SK-N-SH (cell line): ENCODE measurements at regions not wholly inside any gene's neighbourhood (a gene's known extent, or its start where the extent isn't known, plus 50 kb on each side); places are given as distances from the start of the nearest gene placed in this dataset.

ENCODE experiments used
- CTCF ChIA-PET: fragments of 300-600, 350-600 bp; formaldehyde crosslinking; extraction: SDS; loops from one replicate; lab custom pipeline; 2021; lab: Yijun Ruan, JAX
- POLR2A ChIA-PET: fragments of 350-600 bp; sonication (Branson Sonifier 250); formaldehyde crosslinking; extraction: SDS; loops from one replicate; lab custom pipeline; 2020; ENCODE audit warnings: antibody characterized with exemption, inconsistent platforms; lab: Yijun Ruan, JAX
- DNase-seq: peaks from one replicate; pipeline ENCODE4 v3.0.0; 2012
- H2AFZ ChIP-seq: fragments of 200-600 bp; sonication (generic); 2 replicates; pipeline ENCODE4 v1.8.1; 2016; ENCODE audit warnings: antibody characterized with exemption, mild to moderate bottlenecking, low read depth
- H3F3A ChIP-seq: fragments of 200-600 bp; sonication (generic); replicated peaks from 2 replicates; pipeline ENCODE3; 2016; ENCODE audit warnings: antibody characterized with exemption, mild to moderate bottlenecking; ENCODE audit not compliant: insufficient read depth
- H3K27ac ChIP-seq, 2 experiments: fragments of 200-500 bp in 1 of 2; fragments of 200-600 bp in 1 of 2; sonication (Bioruptor generic) in 1 of 2; sonication (generic), shearing (Covaris generic) in 1 of 2; 2 replicates each; pipeline versions ENCODE4 v1.5.1 to v1.6.1; 2014 to 2016; ENCODE audit warnings: low read depth in 2 of 2, inconsistent platforms in 1 of 2, low read length in 1 of 2, mild to moderate bottlenecking in 1 of 2, mixed read lengths in 1 of 2
- H3K27me3 ChIP-seq: fragments of 200-600 bp; sonication (generic), shearing (Covaris generic); 2 replicates; pipeline ENCODE4 v1.6.1; 2016; ENCODE audit warnings: mixed run types; ENCODE audit not compliant: insufficient read depth
- H3K36me3 ChIP-seq, 2 experiments: fragments of 200-500 bp in 1 of 2; fragments of 200-600 bp in 1 of 2; sonication (Bioruptor generic) in 1 of 2; sonication (generic) in 1 of 2; replicated peaks in 1 of 2; 2 replicates each; pipeline versions ENCODE3 to v1.5.1; 2014 to 2016; ENCODE audit warnings: low read length in 1 of 2, mild to moderate bottlenecking in 1 of 2; ENCODE audit not compliant: insufficient read depth in 2 of 2, control insufficient read depth in 1 of 2
- H3K4me1 ChIP-seq, 2 experiments: fragments of 200-500 bp in 1 of 2; fragments of 200-600 bp in 1 of 2; sonication (Bioruptor generic) in 1 of 2; sonication (generic), shearing (Covaris generic) in 1 of 2; 2 replicates each; pipeline versions ENCODE4 v1.5.1 to v1.6.1; 2014 to 2016; ENCODE audit warnings: low read depth in 1 of 2, low read length in 1 of 2, mixed run types in 1 of 2; ENCODE audit not compliant: insufficient read depth in 2 of 2, control insufficient read depth in 1 of 2
- H3K4me2 ChIP-seq: fragments of 200-600 bp; sonication (generic), shearing (Covaris generic); 2 replicates; pipeline ENCODE4 v1.6.1; 2017; ENCODE audit warnings: mixed run types
- H3K4me3 ChIP-seq, 2 experiments: fragments of 200-500 bp in 1 of 2; fragments of 200-600 bp in 1 of 2; sonication (Bioruptor generic) in 1 of 2; sonication (generic), shearing (Covaris generic) in 1 of 2; 2 replicates each; pipeline versions ENCODE4 v1.5.1 to v1.8.1; 2014 to 2016; ENCODE audit warnings: low read depth in 2 of 2, inconsistent platforms in 1 of 2, low read length in 1 of 2, mild to moderate bottlenecking in 1 of 2, mixed read lengths in 1 of 2, moderate library complexity in 1 of 2
- H3K79me2 ChIP-seq: fragments of 200-600 bp; sonication (generic); 2 replicates; pipeline ENCODE4 v1.8.1; 2017; ENCODE audit warnings: mild to moderate bottlenecking; ENCODE audit not compliant: insufficient read depth
- H3K9ac ChIP-seq: fragments of 200-600 bp; sonication (generic); 2 replicates; pipeline ENCODE4 v1.6.1; 2017; ENCODE audit warnings: mixed run types
- H3K9me2 ChIP-seq: fragments of 200-600 bp; sonication (generic); 2 replicates; pipeline ENCODE4 v1.6.1; 2017; ENCODE audit warnings: mixed run types
- H3K9me3 ChIP-seq: fragments of 200-600 bp; sonication (generic); 2 replicates; pipeline ENCODE4 v1.6.1; 2017; ENCODE audit warnings: mixed run types, mild to moderate bottlenecking, moderate library complexity
- H4K20me1 ChIP-seq: fragments of 200-600 bp; sonication (generic); 2 replicates; pipeline ENCODE4 v1.6.1; 2017; ENCODE audit warnings: mild to moderate bottlenecking, mixed run types; ENCODE audit not compliant: insufficient read depth
- EP300 ChIP-seq, 2 experiments: IDR thresholded peaks; 2 replicates each; pipeline versions ENCODE4 v1.4.0 to v1.6.1; 2012; ENCODE audit warnings: borderline replicate concordance in 1 of 2, low read depth in 1 of 2, low read length in 1 of 2
- FOSL2 ChIP-seq: IDR thresholded peaks from 2 replicates; pipeline ENCODE4 v1.4.0; 2012; ENCODE audit warnings: low read depth, mild to moderate bottlenecking, moderate library complexity, borderline replicate concordance
- FOXM1 ChIP-seq: IDR thresholded peaks from 2 replicates; pipeline ENCODE4 v1.4.0; 2012; ENCODE audit warnings: low read depth, mild to moderate bottlenecking
- GABPA ChIP-seq: IDR thresholded peaks from 2 replicates; pipeline ENCODE4 v1.4.0; 2012; ENCODE audit warnings: low read depth, mild to moderate bottlenecking
- IRF3 ChIP-seq: fragments of 150-350 bp; IDR thresholded peaks from 2 replicates; pipeline ENCODE4 v1.6.1; 2016; ENCODE audit warnings: mild to moderate bottlenecking, low read depth, low read length
- MAX ChIP-seq: IDR thresholded peaks from 2 replicates; pipeline ENCODE4 v1.4.0; 2012; ENCODE audit warnings: low read depth
- MEF2A ChIP-seq: IDR thresholded peaks from 2 replicates; pipeline ENCODE4 v1.4.0; 2012; ENCODE audit warnings: low read depth, borderline replicate concordance
- NRF1 ChIP-seq: IDR thresholded peaks from 2 replicates; pipeline ENCODE4 v1.6.1; 2012; ENCODE audit warnings: low read depth, mild to moderate bottlenecking, low read length
- PBX3 ChIP-seq: IDR thresholded peaks from 2 replicates; pipeline ENCODE4; 2012
- POLR2AphosphoS5 ChIP-seq: IDR thresholded peaks from 2 replicates; pipeline ENCODE4 v1.6.1; 2012; ENCODE audit warnings: low read depth, low read length
- REST ChIP-seq: IDR thresholded peaks from 2 replicates; pipeline ENCODE4 v1.6.1; 2012; ENCODE audit warnings: mild to moderate bottlenecking, low read depth, low read length, moderate library complexity
- TAF1 ChIP-seq: IDR thresholded peaks from 2 replicates; pipeline ENCODE4 v1.6.1; 2012; ENCODE audit warnings: low read depth, mild to moderate bottlenecking, low read length, moderate library complexity, borderline replicate concordance
- TEAD4 ChIP-seq: IDR thresholded peaks from 2 replicates; pipeline ENCODE4 v1.4.0; 2012; ENCODE audit warnings: mild to moderate bottlenecking, borderline replicate concordance; ENCODE audit not compliant: insufficient read depth
- WGBS: methylation state at CpG from one replicate; pipeline ENCODE4 v1.1.6; 2017; ENCODE audit warnings: low lambda C conversion rate; 5-methylcytosine and 5-hydroxymethylcytosine counted together

GRCh38 chr2:41972179-41972578 is 75.6 kb upstream of the PKDCC start:
- 90% methylated on average over 2 of the region's 2 CpGs for WGBS
- CTCF ChIA-PET: interaction anchor here (3.7 kb wide), 1 partner anchor 103 kb away, joined by 16 read pairs; no protein-coding TSS in a partner anchor

More at GRCh38 chr2:41972179-41972578, 75.6 kb upstream of the PKDCC start:
- Histone ChIP-seq H3K79me2 (no peaks in the 10 kb centered on the region), H3K9me3 (no peaks in the 10 kb centered on the region), H3K9me2 (no peaks in the 10 kb centered on the region), H3K4me3 (no peak overlapping the region), H4K20me1 (no peaks in the 10 kb centered on the region), H2AFZ (no peak overlapping the region), H3K27ac (no peak overlapping the region), H3K9ac (no peak overlapping the region), H3F3A (peaks cover 2% of the 10 kb centered on the region), H3K4me1 (peaks cover 7 to 11% of the 10 kb centered on the region in 2 experiments; a peak in 2 of 4 replicates), H3K4me2 (no peak overlapping the region), H3K36me3 (no peaks in the 10 kb centered on the region), H3K27me3 (no peaks in the 10 kb centered on the region)
- TF ChIP-seq MAX (no peak), FOXM1 (no peak), EP300 (IDR thresholded peaks at IDR 0.05; ENCODE audit: borderline replicate concordance in 1 of 2, low read depth in 1 of 2, low read length in 1 of 2) (no peak), NRF1 (no peak), TAF1 (no peak), POLR2AphosphoS5 (no peak), GABPA (no peak), FOSL2 (no peak), REST (no peak), IRF3 (no peak), MEF2A (no peak), PBX3 (no peak), TEAD4 (no peak)
- DNase-seq: no peak
- POLR2A ChIA-PET: no interaction called here
